GF-D8 (cell line): ENCODE measurements at regions not wholly inside any gene's neighbourhood (a gene's known extent, or its start where the extent isn't known, plus 50 kb on each side); places are given as distances from the start of the nearest gene placed in this dataset.
"Not testable (repeated sequence)": the region's sequence is repeated elsewhere in the genome, so short reads cannot be mapped to it uniquely, and the experiment has no call there.

Experiments used
- DNase-seq: peaks from one replicate; lab custom pipeline; 2025; lab: John Stamatoyannopoulos, UW

DNA sequence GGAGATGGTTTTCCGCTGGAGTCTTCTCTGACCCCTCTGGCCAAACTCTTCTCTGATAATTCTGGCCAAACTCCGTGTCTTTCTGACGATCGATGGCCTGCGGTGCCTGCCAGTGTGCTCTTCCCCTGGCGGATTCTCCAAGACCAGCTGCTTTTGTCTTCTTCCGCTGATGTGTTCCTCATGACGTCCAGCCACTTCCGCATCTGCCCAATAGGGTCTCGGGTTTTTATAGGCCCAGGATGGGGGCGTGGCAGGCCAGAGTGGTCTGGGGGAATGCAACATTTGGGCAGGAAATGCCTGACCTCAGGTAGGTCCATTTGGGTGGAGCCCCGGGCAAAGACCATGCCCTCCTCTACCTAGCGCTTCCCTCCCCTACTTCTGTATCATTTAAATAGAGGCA is 1542.1 kb downstream of the STIM2 start:
- no peak for DNase-seq

GRCh38 chr4:28421221-28421620 is 1560.6 kb downstream of the STIM2 start:
- no peak for DNase-seq

- DNase-seq: no peak
These were observed 1565.6 kb downstream of the STIM2 start for GRCh38 chr4:28426251-28426650.

DNA sequence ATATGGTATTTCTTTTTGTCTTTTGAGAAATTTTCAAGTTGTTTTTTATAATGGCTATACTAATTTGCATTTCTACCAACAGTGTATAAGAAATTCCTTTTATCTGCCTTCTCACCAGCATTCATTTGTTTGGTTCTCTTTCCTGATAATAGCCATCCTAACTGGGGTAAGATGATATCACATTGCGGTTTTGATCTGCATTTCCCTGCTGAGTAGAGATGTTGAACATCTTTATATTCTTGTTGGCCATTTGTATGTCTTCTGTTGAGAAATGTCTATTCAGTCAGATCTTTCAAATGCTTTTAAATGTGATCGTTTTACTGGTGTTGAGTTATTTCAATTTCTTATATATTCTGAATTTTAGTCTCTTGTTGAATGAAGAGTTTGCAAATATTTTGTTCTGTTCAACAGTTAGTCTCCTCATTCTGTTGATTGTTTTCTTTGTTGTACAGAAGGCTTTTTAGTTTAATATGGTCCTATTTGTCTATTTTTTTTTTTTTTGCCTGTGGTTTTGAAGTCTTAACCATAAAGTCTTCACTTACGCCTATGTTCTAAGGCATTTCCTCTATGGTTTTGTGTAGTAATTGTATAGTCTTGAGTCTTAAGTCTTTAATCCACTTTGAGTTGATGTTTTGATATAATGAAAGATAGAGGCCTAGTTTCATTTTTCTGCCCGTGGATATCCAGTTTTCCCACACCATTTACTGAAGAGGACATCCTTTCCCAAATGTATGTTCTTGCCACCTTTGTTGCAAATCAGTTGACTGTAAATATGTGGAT is 1566.9 kb downstream of the STIM2 start:
- DNase-seq: no peak

GRCh38 chr4:28432348-28433025 is 1571.8 kb downstream of the STIM2 start:
- DNase-seq: no peak

DNA sequence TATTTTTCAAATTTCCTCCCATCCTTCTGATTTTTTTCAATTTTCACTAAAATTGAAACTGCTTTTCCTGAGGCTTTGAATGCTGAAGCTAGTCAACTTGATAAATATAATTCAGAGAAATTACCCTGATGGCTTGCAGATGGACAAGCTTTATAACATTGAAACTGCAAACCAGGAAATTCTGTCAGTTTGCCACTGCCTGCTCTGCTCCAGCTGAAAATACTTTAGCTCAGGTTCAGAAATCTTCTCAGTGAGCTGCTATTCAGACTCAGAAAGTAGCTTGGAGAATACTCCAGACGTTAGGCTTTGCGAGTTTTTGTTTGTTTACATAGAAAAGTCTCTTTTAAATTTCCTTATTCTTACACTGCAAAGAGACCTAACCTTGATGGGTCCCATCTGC is 1574.7 kb downstream of the STIM2 start:
- no peak for DNase-seq

DNA sequence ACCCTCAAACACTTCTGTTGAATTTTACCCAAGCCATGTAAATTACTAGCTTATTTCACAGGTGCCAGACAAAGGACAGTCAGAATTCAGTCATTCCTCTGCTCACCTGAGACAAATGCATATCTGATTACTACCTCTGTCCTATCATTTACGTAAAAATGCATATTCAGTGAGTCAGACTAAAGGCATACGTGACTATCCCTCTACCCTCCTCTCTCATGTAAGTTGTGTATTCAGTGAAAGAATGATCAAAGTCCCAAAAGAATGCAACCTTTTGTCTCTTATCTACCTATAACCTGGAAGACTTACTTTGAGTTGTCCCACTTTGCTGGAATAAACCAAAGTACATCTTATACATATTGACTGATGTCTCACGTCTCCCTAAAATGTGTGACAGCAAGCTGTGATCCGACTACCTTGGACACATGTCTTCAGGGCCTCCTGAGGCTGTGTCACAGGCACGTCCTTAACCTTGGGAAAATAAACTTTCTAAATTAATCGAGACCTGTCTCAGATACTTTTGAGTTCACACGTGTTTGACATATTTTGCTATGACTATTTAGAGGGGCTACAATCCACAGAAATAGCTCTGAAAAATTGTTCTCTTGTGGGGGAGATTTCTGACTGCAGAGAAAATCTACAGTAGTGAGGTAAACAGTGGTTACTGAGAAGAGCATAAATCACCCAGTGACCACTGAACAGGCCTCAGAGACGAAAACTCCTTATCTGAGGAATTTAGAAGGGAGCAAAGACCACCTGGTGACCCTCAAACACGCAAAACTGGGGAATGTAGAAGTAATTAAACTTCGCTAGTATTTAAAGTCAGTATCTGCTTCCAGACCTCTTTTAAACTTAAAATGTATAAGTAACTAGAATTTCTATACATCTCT is 1575.8 kb downstream of the STIM2 start:
- no peak for DNase-seq

- no peak for DNase-seq
These were observed 1582.7 kb downstream of the STIM2 start for GRCh38 chr4:28443371-28443770.

DNA sequence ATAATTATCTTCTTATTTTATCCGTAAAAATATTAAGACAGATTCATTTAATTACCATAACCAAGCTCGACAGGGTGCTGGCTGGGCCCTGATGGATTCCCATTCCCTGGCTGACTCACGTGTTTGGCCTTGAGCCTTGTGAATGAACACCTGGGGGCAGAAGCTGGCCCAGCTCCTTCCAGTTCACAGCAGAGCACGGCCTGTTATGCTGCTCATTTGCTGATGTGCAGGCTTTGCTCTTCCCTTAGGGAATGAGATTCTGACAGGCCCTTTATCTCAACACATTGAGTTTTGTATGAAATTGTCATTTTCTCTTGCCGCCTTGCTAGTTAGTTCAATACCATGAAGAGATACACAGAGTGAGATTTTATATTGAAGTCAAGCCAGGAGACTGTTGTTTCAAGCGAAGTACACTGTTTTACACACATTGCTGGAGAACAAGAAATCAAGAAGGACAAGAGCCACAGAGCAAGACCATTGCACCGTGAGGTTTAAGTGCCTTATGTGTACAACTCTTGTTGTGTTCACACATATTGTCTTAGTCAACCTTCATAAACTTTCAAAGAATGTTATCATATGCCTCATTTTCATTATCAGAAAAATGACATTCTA is 1583.3 kb downstream of the STIM2 start:
- DNase-seq: no peak

- DNase-seq: no peak
These were observed 1584.3 kb downstream of the STIM2 start for GRCh38 chr4:28444886-28445496.

GRCh38 chr4:28449085-28449484 is 1588.4 kb downstream of the STIM2 start:
- no peak for DNase-seq

GRCh38 chr4:28451346-28451745 is 1590.7 kb downstream of the STIM2 start:
- DNase-seq: no peak

DNA sequence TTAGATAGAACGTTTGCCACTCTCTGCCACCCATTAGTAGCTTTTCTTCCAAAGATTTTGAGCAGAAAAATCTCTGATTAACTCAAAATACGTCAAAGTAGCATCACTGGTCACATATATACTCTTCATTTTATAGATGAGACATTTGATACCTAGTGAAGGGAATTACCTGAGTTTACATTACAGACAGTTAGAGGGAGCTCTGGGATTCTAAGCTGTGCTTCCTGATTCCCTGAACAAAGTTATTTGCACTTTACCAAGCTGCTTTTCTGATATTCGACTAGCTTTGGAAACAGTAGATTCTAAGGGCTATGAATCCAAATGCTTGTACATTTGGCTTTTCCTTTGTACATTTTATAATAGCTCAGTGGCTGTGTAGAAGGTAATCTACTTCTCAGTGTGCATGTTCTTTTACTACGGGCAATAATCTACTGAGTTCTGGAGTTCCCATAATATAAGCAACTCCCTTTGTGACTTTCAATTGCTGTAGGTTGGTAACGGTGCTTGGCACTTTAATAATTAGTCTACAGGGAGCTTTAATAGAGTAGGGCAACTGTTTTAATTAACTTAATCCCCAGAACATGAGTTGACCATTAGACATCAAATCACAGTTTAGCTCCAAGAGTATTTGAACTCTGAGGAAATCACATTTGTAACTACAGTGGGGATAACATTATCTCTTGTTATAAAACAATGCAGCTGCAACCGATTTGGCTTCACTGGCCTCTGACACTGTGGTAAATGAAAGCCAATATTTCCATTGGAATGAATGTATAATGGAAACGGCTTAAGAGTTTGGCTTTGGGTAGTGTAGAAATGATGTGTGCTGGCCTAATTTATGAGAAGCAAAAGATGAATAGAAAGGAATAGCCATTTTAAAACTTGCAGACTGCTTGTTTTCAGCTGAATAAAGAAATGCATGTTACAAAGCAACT is 1602.4 kb downstream of the STIM2 start:
- no peak for DNase-seq

DNA sequence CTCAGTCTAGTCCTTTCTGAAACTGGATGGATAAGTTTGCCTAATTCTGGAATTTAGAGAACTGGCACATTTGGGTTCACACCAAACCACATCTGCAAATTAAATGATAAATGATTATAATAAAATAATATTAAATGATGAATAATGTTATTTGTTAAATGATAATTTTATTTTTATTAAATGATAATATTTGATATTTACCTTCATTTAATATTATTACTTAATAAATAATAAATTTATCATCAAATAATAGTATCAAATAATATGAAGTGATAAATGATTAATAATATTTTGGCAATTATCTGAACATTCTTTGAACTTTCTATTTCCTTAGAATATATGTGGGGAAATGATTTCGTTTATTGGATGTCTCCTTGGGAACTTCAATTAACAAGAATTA is 1604.2 kb downstream of the STIM2 start:
- DNase-seq: no peak

DNA sequence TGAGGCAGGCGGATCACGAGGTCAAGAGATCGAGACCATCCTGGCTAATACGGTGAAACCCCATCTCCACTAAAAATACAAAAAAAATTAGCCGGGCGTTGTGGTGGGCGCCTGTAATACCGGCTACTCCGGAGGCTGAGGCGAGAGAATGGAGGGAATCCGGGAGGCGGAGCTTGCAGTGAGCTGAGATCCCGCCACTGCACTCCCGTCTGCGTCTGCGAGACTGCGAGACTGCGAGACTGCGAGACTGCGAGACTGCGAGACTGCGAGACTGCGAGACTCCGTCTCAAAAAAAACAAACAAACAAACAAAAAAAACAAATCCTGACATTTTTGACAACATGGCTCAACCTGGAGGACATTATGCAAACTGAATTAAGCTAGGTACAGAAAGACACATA is 1606.2 kb downstream of the STIM2 start:
- not testable (repeated sequence) for DNase-seq

- no peak for DNase-seq
These were observed 1608.7 kb downstream of the STIM2 start for GRCh38 chr4:28469387-28469786.

DNA sequence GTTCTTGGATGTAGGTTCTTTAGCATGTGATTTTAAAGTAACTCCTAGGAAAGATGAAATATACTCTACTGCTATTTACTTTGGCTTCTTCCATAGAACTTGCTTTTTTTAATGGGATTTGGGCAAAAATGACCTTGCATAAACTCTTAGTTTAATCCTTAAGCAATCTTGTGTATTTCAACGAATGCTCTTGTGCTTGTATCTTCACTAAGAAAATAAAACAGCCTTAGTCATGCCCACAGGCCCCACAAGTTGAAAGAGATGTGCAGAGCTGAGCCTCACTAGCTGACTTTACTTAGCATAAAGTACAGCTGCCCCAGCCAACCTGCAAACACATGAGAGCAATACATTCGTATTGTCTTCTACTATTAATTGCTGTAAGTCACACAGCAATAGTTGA is 1609.2 kb downstream of the STIM2 start:
- DNase-seq: no peak

GRCh38 chr4:28475381-28475780 is 1614.7 kb downstream of the STIM2 start:
- DNase-seq: no peak

GRCh38 chr4:28479666-28480065 is 1619.0 kb downstream of the STIM2 start:
- no peak for DNase-seq

- DNase-seq: no peak
These were observed 1620.9 kb downstream of the STIM2 start for GRCh38 chr4:28481565-28481964.
